ENCODE measurements at regions not wholly inside any gene's neighbourhood (a gene's known extent, or its start where the extent isn't known, plus 50 kb on each side); places are given as distances from the start of the nearest gene placed in this dataset.

GRCh38 chr2:126496493-126496892 is 159.5 kb upstream of the GYPC start:
- Histone ChIP-seq H3K4me2 (ENCODE audit: low read length) (no peak overlapping the region), H3K9me3 (ENCODE audit: low read length) (no peaks in the 10 kb centered on the region), H3K79me2 (ENCODE audit: insufficient read depth, low read length) (no peaks in the 10 kb centered on the region), H3K9me2 (ENCODE audit: low read depth, low read length) (no peaks in the 10 kb centered on the region; the same call in 1 of the 2 replicates), H3K27me3 (ENCODE audit: insufficient read depth, low read length) (no peaks in the 10 kb centered on the region), H3K9ac (ENCODE audit: low read length) (no peak overlapping the region), H3K36me3 (ENCODE audit: insufficient read depth, low read length) (no peaks in the 10 kb centered on the region), H3K4me3 (ENCODE audit: low read depth, low read length, poor library complexity, severe bottlenecking) (no peak overlapping the region), H4K20me1 (ENCODE audit: insufficient read depth, low read length) (no peaks in the 10 kb centered on the region), H3K4me1 (ENCODE audit: insufficient read depth, low read length, severe bottlenecking) (no peaks in the 10 kb centered on the region), H2AFZ (ENCODE audit: low read length) (no peak overlapping the region), H3F3A (ENCODE audit: insufficient read depth, low read length) (no peaks in the 10 kb centered on the region), H3K27ac (ENCODE audit: low read depth, low read length, poor library complexity, severe bottlenecking) (no peak overlapping the region)
- TF ChIP-seq CTCF (IDR thresholded peaks at IDR 0.05; ENCODE audit: low read length) (no peak), EZH2 (IDR thresholded peaks at IDR 0.05; ENCODE audit: borderline replicate concordance, low read length) (no peak)

GRCh38 chr2:126503476-126503875 is 152.5 kb upstream of the GYPC start:
- H3K27ac ChIP-seq (ENCODE audit: low read depth, low read length, poor library complexity, severe bottlenecking) = no peak overlapping the region
- H3K9ac ChIP-seq (ENCODE audit: low read length) = no peak overlapping the region
- H3K4me2 ChIP-seq (ENCODE audit: low read length) = no peak overlapping the region
- no peaks in the 10 kb centered on the region for H3K27me3 ChIP-seq (ENCODE audit: insufficient read depth, low read length)
- H3K79me2 ChIP-seq (ENCODE audit: insufficient read depth, low read length) = no peaks in the 10 kb centered on the region
- no peaks in the 10 kb centered on the region for H3K36me3 ChIP-seq (ENCODE audit: insufficient read depth, low read length)
- H4K20me1 ChIP-seq (ENCODE audit: insufficient read depth, low read length) = no peaks in the 10 kb centered on the region
- no peak overlapping the region for H2AFZ ChIP-seq (ENCODE audit: low read length)
- no peaks in the 10 kb centered on the region for H3F3A ChIP-seq (ENCODE audit: insufficient read depth, low read length)
- H3K9me3 ChIP-seq (ENCODE audit: low read length) = no peaks in the 10 kb centered on the region
- no peak overlapping the region for H3K4me3 ChIP-seq (ENCODE audit: low read depth, low read length, poor library complexity, severe bottlenecking)
- H3K4me1 ChIP-seq (ENCODE audit: insufficient read depth, low read length, severe bottlenecking) = no peaks in the 10 kb centered on the region
- no peak for TF ChIP-seq CTCF (IDR thresholded peaks at IDR 0.05; ENCODE audit: low read length)
- TF ChIP-seq EZH2 (IDR thresholded peaks at IDR 0.05; ENCODE audit: borderline replicate concordance, low read length) = no peak
- no peaks in the 10 kb centered on the region for H3K9me2 ChIP-seq (ENCODE audit: low read depth, low read length)

- H3K9me3 ChIP-seq (ENCODE audit: low read length) = no peaks in the 10 kb centered on the region
- H3F3A ChIP-seq (ENCODE audit: insufficient read depth, low read length) = no peaks in the 10 kb centered on the region
- no peaks in the 10 kb centered on the region for H3K27me3 ChIP-seq (ENCODE audit: insufficient read depth, low read length)
- no peak overlapping the region for H2AFZ ChIP-seq (ENCODE audit: low read length)
- no peaks in the 10 kb centered on the region for H3K36me3 ChIP-seq (ENCODE audit: insufficient read depth, low read length)
- TF ChIP-seq EZH2 (IDR thresholded peaks at IDR 0.05; ENCODE audit: borderline replicate concordance, low read length) (no peak), CTCF (IDR thresholded peaks at IDR 0.05; ENCODE audit: low read length) (no peak)
- H3K79me2 ChIP-seq (ENCODE audit: insufficient read depth, low read length) = no peaks in the 10 kb centered on the region
- no peak overlapping the region for H3K4me3 ChIP-seq (ENCODE audit: low read depth, low read length, poor library complexity, severe bottlenecking)
- no peaks in the 10 kb centered on the region for H4K20me1 ChIP-seq (ENCODE audit: insufficient read depth, low read length)
- no peak overlapping the region for H3K4me2 ChIP-seq (ENCODE audit: low read length)
- H3K9me2 ChIP-seq (ENCODE audit: low read depth, low read length) = no peaks in the 10 kb centered on the region
- no peak overlapping the region for H3K9ac ChIP-seq (ENCODE audit: low read length)
- H3K27ac ChIP-seq (ENCODE audit: low read depth, low read length, poor library complexity, severe bottlenecking) = no peak overlapping the region
- H3K4me1 ChIP-seq (ENCODE audit: insufficient read depth, low read length, severe bottlenecking) = no peaks in the 10 kb centered on the region
These were observed 151.0 kb upstream of the GYPC start for GRCh38 chr2:126504949-126505348.
